Mucosa of descending colon (tissue), 3 donors: ENCODE measurements at regions not wholly inside any gene's neighbourhood (a gene's known extent, or its start where the extent isn't known, plus 50 kb on each side); places are given as distances from the start of the nearest gene placed in this dataset.

Experiments
- ATAC-seq: fragments of 200-7000 bp; cut with Tn5 transposase; one replicate; pipeline ENCODE4 v1.9.1; 2020; ENCODE audit warnings: mild to moderate bottlenecking, moderate library complexity
- DNase-seq, 3 donors: peaks; one replicate each; pipeline ENCODE4 v3.0.0-alpha.2; 2020
- H3K36me3 ChIP-seq: fragments of 200-600 bp; one replicate; pipeline ENCODE4 v1.8.0; 2021; ENCODE audit warnings: low read depth, mild to moderate bottlenecking
- H3K4me1 ChIP-seq: fragments of 200-600 bp; one replicate; pipeline ENCODE4 v1.8.0; 2021; ENCODE audit warnings: low read depth, mild to moderate bottlenecking
- H3K4me3 ChIP-seq: fragments of 200-600 bp; one replicate; pipeline ENCODE4 v1.8.0; 2021; ENCODE audit warnings: mild to moderate bottlenecking
- H3K9me3 ChIP-seq: fragments of 200-600 bp; one replicate; pipeline ENCODE4 v1.8.0; 2021; ENCODE audit warnings: mild to moderate bottlenecking
- intact Hi-C, 2 donors: fragments of 100-400 bp; cut with DNase I in 1 of 2; cut with micrococcal nuclease in 1 of 2; formaldehyde crosslinking; loops; one replicate each; pipeline versions ENCODE4 v1.11.0 to v1.11.1; 2022; cut with DNase I, micrococcal nuclease
- TF ChIP-seq, protein P1 (sequence below): fragments of 200-600 bp; IDR thresholded peaks from one replicate; pipeline ENCODE4 v1.8.0; 2022; ENCODE audit warnings: antibody characterized with exemption, mild to moderate bottlenecking
- donor health status: DM: no; HTN: no; CAD: no; lungs with moderate emphysema.
- donor health status: DM: no; HTN: no; CAD: no.
- donor health status: DM: no; HTN: yes; CAD: no.

DNA sequence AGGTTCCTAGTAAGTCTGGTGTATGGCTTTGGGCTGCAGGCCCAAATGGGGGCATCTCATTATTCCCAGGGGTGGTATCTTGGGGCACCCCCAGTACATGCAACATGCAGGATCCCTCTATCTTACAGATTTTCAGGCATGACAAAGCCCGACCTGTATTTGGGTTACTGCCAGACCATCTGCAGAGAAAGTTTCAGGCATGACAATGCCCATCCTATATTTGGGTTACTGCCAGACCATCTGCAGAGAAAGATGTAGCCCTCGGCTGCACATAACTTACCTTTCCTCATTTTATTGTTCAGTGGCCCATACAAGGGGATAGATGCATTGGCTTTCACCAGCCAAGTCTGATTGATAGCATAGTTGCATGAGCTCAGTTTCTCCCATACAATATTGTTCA, 112.2 kb upstream of the RAB18 start:
- H3K9me3 ChIP-seq, result no peaks in the 10 kb centered on the region
- no peak overlapping the region for H3K4me3 ChIP-seq
- H3K4me1 ChIP-seq, result no peaks in the 10 kb centered on the region
- no peaks in the 10 kb centered on the region for H3K36me3 ChIP-seq
- TF ChIP-seq, protein P1, sequence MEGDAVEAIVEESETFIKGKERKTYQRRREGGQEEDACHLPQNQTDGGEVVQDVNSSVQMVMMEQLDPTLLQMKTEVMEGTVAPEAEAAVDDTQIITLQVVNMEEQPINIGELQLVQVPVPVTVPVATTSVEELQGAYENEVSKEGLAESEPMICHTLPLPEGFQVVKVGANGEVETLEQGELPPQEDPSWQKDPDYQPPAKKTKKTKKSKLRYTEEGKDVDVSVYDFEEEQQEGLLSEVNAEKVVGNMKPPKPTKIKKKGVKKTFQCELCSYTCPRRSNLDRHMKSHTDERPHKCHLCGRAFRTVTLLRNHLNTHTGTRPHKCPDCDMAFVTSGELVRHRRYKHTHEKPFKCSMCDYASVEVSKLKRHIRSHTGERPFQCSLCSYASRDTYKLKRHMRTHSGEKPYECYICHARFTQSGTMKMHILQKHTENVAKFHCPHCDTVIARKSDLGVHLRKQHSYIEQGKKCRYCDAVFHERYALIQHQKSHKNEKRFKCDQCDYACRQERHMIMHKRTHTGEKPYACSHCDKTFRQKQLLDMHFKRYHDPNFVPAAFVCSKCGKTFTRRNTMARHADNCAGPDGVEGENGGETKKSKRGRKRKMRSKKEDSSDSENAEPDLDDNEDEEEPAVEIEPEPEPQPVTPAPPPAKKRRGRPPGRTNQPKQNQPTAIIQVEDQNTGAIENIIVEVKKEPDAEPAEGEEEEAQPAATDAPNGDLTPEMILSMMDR, result no peak
- intact Hi-C loops, result no loop called here
- DNase-seq (no peak), ATAC-seq (no peak)

DNA sequence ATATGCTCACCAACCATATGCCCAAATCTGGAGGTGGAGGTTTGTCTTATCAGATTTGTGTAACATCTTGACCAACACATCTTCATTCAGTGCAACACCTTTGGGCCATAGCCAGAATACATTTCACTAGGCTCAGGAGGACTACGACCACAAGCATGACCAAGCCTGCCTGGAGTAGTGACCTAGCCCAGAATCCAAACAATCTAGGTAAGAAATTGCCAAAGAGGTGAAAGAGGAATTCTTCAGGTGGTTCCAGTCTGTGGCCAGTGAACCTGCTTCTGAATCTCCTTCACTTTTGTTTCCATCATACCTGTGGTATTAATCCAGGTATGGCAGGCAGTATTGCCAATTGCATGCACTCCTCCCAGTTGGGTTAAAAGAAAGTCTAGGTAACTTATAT, 112.8 kb upstream of the RAB18 start:
- Histone ChIP-seq H3K9me3 (no peaks in the 10 kb centered on the region), H3K4me1 (no peaks in the 10 kb centered on the region), H3K36me3 (no peaks in the 10 kb centered on the region), H3K4me3 (no peak overlapping the region)
- ATAC-seq, result no peak
- intact Hi-C loops, result no loop called here
- TF ChIP-seq, protein P1, result no peak
- no peak for DNase-seq

DNA sequence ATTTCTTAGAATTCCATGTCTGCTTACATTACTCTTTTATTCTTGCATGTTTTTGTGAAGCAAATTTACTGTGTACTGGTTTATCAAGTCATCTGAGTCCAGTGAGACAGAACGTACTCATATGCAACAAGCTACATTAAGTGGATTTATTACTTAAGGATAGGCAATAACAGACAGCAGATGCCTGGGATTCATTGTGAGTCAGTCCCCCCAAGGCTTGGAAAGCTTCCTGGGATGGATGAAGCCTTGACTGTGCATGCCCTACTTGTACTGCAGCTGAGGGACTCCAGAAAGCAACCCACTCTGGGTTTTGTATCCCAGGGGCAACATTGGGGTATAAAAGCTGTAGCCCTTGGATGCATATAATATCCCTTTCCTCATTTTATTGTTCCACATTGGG, 113.4 kb upstream of the RAB18 start:
- Histone ChIP-seq H3K9me3 (no peaks in the 10 kb centered on the region), H3K36me3 (no peaks in the 10 kb centered on the region), H3K4me3 (no peak overlapping the region), H3K4me1 (no peaks in the 10 kb centered on the region)
- intact Hi-C loops, result no loop called here
- TF ChIP-seq, protein P1, result no peak
- DNase-seq (no peak), ATAC-seq (no peak)

DNA sequence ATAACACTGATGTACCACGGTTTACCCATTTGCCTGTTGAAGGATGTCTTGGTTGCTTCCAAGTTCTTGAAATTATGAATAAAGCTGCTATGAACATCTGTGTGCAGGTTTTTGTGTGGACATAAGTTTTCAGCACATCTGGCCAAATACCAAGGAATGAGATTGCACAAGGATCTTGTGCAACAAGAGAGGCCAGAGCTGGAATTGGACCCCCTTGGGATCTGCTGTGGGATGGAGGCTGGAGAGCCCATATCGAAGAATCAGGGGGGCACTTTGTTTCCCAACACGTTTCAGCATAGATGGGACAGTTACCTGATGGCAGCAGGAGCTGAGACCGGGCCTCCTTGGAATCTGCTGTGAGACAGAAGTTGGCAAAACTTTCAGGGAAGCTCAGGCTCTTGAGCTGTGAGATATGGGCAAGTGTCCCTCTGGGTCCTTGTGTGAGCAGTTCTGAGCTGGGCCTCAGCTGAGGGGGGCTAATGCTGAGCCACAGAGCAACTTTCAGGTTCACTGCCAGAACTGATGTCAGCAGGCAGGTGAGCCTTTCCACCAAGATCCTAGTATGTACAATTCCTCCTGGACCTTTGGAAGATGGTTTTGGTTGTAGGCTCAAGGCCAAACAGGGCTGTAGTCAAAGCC, 115.2 kb upstream of the RAB18 start:
- H3K4me1 ChIP-seq, result no peaks in the 10 kb centered on the region
- ATAC-seq, result no peak
- intact Hi-C loops, result no loop called here

DNA sequence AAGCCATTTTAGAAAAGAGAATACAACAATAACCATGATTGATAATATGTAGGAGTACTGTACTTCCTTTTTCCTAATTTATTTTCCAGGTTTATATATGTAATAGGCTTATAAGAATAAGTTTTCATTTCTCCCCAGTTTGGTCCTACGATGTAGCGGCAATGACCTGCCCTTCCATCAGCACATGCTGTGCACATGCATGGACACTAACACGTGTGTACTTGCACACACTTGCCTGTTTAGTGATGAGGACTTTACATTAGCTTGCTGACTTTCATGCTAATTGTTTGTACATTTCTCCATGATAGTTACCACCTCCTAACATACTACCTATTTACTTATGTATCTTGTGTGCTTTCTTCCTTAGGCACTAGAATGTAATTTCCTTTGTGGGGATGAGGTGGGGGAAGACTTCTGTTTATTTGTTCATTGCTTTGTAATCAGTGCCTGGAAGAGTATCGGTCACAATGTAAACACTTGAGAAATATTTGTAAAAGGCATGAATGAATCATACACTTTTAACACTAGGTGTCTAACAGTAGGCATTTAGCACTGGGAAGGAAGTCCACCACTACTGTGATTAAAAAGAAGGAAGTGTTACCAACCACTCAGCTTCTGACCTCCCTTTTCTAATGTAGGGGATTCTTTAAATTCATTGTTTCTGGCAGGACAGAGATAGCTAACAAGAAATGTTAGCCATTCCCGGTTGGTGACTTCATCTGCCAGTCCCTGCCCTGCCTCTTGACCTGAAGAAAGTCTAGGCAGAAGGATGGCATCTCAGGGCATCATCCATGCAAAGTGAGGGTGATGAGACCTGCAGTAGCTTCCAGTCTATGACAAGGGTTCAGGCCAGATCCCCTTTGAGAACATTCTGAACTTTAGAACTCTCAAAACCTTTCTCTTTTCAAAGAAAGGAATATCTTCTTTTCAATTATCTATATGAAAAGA, 120.2 kb upstream of the RAB18 start:
- ATAC-seq, result no peak
- intact Hi-C loops, result no loop called here
- TF ChIP-seq, protein P1, result no peak
- H3K4me1 ChIP-seq, result no peaks in the 10 kb centered on the region
- no peaks in the 10 kb centered on the region for H3K36me3 ChIP-seq
- no peak for DNase-seq
- no peak overlapping the region for H3K4me3 ChIP-seq
- no peaks in the 10 kb centered on the region for H3K9me3 ChIP-seq

More for the DNA sequence above, 115.2 kb upstream of the RAB18 start:
- H3K36me3 ChIP-seq, result no peaks in the 10 kb centered on the region
- TF ChIP-seq, protein P1, result no peak
- no peaks in the 10 kb centered on the region for H3K9me3 ChIP-seq
- H3K4me3 ChIP-seq, result no peak overlapping the region
- no peak for DNase-seq
